GM10248 (cell line): ENCODE measurements at regions not wholly inside any gene's neighbourhood (a gene's known extent, or its start where the extent isn't known, plus 50 kb on each side); places are given as distances from the start of the nearest gene placed in this dataset.

Source experiments
- CTCF ChIA-PET: fragments of 300-600 bp; sonication (Branson Sonifier 250); formaldehyde crosslinking; extraction: SDS; loops from one replicate; lab custom pipeline; 2021; ENCODE audit warnings: antibody characterized with exemption; lab: Yijun Ruan, JAX
- POLR2A ChIA-PET: fragments of 350-650 bp; sonication (Branson Sonifier 250); formaldehyde crosslinking; extraction: SDS; loops from one replicate; lab custom pipeline; 2020; ENCODE audit warnings: antibody characterized with exemption; lab: Yijun Ruan, JAX
- DNase-seq: peaks from one replicate; pipeline ENCODE4 v3.0.0; 2012; ENCODE audit errors: extremely low spot score
- TF ChIP-seq, protein P1 (sequence below): IDR thresholded peaks from 2 replicates; pipeline ENCODE4 v1.5.1; 2012; ENCODE audit warnings: mild to moderate bottlenecking, low read depth; ENCODE audit errors: extremely low read depth, missing control alignments, control extremely low read depth

DNA sequence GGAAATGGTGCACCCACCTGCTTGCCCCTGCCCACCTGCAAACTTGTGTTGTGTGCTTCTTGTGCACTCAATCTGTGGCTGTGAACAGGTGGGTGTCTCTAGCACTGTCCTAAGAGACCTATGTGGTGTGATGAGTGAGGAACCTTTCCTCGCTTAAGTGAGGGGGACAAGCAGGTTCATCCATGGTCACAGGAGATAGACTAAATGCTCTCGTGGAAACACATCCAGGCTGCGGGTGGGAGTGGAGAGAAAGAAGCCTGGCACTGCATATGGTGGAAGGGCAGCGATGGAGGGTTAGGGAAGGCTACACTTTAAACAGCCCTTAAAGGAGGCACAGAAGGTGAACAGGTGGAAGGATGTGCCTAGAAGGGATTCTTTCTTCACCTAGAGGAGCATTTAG, 330.9 kb downstream of the CXCL12 start:
- POLR2A ChIA-PET: no interaction called here
- no peak for DNase-seq
- CTCF ChIA-PET: no interaction called here
- TF ChIP-seq, protein P1, sequence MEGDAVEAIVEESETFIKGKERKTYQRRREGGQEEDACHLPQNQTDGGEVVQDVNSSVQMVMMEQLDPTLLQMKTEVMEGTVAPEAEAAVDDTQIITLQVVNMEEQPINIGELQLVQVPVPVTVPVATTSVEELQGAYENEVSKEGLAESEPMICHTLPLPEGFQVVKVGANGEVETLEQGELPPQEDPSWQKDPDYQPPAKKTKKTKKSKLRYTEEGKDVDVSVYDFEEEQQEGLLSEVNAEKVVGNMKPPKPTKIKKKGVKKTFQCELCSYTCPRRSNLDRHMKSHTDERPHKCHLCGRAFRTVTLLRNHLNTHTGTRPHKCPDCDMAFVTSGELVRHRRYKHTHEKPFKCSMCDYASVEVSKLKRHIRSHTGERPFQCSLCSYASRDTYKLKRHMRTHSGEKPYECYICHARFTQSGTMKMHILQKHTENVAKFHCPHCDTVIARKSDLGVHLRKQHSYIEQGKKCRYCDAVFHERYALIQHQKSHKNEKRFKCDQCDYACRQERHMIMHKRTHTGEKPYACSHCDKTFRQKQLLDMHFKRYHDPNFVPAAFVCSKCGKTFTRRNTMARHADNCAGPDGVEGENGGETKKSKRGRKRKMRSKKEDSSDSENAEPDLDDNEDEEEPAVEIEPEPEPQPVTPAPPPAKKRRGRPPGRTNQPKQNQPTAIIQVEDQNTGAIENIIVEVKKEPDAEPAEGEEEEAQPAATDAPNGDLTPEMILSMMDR: no peak

DNA sequence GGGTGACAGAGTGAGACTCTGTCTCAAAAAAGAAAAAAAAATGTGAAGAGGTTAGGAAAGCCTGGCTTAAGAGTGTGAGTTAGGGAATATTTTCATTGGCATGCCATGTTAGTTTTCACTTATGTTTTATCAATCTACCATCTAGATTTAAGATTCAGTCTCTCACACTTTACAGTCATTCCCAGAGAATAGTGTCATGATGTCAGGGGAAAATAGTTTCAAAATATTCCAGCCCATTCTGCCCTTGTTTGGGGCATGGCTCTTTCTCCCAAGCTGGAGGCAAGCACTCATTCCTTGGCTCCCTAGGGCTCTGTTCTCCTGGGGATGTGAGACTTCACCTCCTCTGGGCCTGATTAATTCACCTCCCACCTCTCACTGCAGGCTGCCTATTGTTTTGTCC, 331.5 kb downstream of the CXCL12 start:
- TF ChIP-seq, protein P1: no peak
- ChIA-PET POLR2A (no interaction called here), CTCF (no interaction called here)
- no peak for DNase-seq

DNA sequence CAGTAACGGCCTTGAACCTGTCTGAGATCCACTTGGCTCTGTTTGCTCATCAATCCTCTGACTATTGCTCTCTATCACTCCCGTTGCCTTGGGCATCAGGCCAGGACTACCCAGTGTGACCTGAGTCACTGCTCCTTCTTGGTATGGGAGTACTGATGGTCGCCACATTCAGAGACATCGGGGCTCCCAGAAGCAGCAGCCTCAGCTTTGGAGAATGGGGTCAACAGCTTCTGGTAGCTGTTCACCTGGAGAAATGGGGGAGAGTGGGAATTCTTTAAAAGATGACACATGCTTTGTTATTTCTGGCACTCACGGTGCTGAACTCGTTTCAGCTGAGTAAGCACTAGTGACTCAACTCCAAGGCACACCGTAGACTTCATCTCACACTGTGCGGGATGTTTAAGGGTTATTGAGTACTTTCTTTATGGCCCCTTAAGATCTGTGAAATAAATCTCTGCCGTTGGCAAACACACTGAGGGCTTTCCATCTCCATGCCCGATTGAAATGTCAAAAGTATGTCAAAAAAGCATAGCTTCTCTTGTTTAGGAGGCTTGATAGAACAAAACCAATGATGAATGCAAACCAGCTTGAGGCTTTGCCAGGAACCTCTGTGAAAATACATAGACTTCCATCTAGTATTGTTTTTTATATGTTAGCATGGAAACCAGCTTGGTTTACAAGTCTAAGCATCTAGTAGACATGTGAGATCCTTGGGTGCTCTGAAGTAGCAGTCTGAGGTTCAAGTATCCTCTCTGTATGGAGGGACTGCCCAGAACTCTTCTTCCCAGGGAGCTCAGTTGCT, 333.1 kb downstream of the CXCL12 start:
- TF ChIP-seq, protein P1: no peak
- no peak for DNase-seq
- POLR2A ChIA-PET: no interaction called here
- CTCF ChIA-PET: interaction anchor here (1.0 to 1.7 kb wide), 2 partner anchors 14 to 362 kb away, joined by 3 read pairs; no protein-coding TSS in a partner anchor

DNA sequence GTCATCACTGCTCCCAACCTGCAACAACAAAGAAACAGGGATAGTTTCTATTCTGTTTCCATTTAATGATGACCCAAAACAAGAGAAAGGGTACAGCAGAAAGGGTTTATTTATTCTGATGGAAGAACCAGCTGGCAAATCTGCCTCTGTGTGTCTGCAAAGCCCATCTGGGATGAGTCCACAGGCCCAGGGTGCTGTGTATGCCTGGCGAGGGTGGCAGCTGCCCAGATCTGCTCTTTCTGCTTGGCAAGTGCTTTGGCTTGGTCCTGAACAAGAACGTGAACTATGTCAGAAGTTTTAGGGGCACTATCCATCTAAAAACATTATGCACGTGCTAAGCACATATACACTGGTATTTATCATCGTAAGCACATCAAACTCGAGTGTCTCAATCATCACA, 333.8 kb downstream of the CXCL12 start:
- DNase-seq: no peak
- TF ChIP-seq, protein P1: no peak
- POLR2A ChIA-PET: no interaction called here
- CTCF ChIA-PET: interaction anchor here (1.0 to 1.7 kb wide), 2 partner anchors 14 to 361 kb away, joined by 3 read pairs; no protein-coding TSS in a partner anchor

DNA sequence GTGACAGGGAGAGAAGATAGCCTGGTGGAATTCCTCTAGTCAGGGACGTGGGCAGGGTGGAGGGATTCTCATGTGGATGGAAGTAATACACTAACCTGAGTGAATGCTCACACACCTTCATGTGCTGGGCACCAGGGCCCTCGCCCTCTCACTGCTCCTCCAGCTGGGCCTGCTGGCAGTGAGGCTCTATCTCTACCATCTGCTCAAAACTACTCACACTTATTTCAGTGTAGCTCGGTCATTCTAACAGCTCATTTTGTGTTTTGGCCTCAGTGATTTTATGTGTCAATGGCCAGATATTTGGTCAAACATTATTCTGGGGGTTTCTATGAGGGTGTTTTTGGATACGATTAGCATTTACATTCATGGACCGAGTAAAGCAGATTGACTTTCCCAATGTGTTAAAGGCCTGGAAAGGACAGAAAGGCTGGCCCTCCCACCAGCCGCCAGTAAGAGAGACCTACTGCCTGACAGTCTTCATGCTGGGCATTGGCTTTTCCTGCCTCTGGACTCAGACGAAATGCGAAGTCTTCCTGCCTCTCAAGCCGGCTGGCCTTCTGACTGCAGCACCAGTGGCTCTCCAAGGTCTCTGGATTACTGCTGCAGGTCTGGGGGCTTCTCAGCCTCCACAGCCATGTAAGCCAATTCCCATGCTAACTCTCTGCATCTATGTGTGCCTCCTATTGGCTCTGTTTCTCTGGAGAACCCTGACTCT, 335.4 kb downstream of the CXCL12 start:
- CTCF ChIA-PET: no interaction called here
- DNase-seq: no peak
- TF ChIP-seq, protein P1: no peak
- POLR2A ChIA-PET: no interaction called here

DNA sequence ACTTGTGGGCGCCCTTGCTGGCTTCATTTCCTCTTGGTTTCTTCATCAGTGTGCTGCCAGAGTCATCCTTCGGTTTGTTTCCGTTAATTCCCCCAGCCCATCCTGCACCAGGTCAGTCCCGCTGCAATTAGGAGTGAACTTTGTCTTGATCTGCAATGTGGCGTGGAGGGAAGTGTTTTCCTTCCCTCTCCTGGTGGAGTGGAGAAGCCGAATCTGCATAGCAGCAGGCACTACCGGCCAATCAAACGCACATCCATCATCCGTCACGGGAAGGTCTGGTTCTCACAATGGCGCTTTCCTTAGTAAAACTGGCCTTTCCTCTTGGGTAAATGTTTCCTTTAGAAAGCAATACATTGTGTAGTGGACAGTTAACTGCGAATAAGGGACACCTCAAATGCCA, 337.5 kb downstream of the CXCL12 start:
- DNase-seq: no peak
- ChIA-PET POLR2A (no interaction called here), CTCF (no interaction called here)
- TF ChIP-seq, protein P1: no peak
